ENCODE measurements at regions not wholly inside any gene's neighbourhood (a gene's known extent, or its start where the extent isn't known, plus 50 kb on each side); places are given as distances from the start of the nearest gene placed in this dataset.

DNA sequence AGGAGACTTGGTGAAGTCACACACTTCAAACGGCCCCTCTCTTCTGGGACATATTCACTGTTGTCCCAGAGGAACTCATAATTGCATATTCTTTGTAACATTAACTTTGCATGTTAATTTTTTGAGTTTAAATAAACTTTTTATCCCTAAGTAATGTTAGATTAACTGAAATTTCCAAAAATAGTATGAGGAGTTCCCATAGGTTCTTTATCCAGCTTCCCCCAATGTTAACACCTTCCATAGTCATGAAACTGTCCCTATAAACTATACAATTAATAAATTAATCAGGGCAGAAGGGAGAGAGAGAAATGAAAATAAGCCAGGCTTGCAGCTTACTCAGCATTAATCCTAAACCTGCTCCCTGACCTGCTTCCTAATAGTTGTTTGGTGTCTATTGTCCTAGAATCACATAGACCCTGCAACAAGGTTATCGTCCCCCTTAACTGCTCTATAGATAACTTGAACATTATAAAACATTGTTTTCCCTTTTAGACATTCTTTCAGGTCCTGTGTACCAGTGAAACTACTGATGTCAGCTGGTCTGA, 589.8 kb upstream of the CDH5 start:
- no peak for DNase-seq
- no peak overlapping the region for H3K27ac Mint-ChIP-seq
- H3K9me3 Mint-ChIP-seq (ENCODE audit: insufficient read depth), result peaks cover 1% of the 10 kb centered on the region
- POLR2A ChIA-PET, result no interaction called here
- CTCF ChIA-PET, result no interaction called here
- H3K27me3 Mint-ChIP-seq (ENCODE audit: low read depth), result no peaks in the 10 kb centered on the region
- H3K4me3 Mint-ChIP-seq, result no peak overlapping the region
- no peaks in the 10 kb centered on the region for H3K36me3 Mint-ChIP-seq (ENCODE audit: low read depth)
- no peak for ATAC-seq
- H3K4me1 Mint-ChIP-seq (ENCODE audit: low read depth), result no peaks in the 10 kb centered on the region

DNA sequence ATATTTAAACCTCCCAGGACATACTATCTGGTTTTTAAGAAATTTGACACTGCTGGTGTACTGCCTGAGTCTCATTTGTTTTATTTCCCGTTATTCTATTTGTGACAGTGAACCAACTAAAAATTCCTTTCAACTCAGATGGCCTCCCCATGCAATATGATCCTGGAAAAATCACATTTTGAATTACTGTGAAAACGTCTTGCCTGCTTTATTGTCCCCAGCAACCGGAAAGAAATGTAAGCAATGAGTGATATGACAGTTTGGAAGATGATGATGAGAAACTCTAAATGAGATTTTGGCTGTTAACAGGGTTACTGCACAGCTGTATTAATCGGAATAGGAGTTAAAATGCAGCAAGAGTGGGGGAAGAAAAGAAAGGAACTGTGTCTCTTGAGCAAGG, 590.7 kb upstream of the CDH5 start:
- ChIA-PET POLR2A (no interaction called here), CTCF (no interaction called here)
- Mint-ChIP-seq H3K9me3 (ENCODE audit: insufficient read depth) (peaks cover 3% of the 10 kb centered on the region), H3K27ac (no peak overlapping the region), H3K4me1 (ENCODE audit: low read depth) (no peaks in the 10 kb centered on the region), H3K27me3 (ENCODE audit: low read depth) (no peaks in the 10 kb centered on the region), H3K4me3 (no peak overlapping the region), H3K36me3 (ENCODE audit: low read depth) (no peaks in the 10 kb centered on the region)
- DNase-seq, result no peak
- ATAC-seq, result no peak

DNA sequence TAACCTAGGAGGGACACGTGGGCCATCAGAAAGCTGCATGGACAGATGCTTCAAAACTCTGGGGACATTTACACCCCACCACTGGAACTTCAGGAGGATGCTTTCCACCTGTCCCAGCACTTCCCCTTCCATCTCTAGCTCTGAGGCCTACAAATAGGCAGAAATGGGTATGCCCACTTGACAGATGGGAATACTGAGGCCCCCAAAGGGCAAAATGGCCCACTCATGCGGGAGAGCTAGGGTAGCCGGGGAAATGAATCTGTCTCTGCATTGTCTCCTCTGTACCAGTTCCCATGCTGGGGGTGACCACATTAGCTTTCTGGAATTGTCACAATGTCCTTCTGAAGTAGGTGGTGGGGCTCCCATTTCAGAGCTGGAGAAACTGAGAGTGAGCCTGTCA, 592.1 kb upstream of the CDH5 start:
- no peak for ATAC-seq
- peaks cover 3% of the 10 kb centered on the region for H3K9me3 Mint-ChIP-seq (ENCODE audit: insufficient read depth)
- no peaks in the 10 kb centered on the region for H3K4me1 Mint-ChIP-seq (ENCODE audit: low read depth)
- no peak overlapping the region for H3K27ac Mint-ChIP-seq
- no peak overlapping the region for H3K4me3 Mint-ChIP-seq
- no peak for DNase-seq
- H3K27me3 Mint-ChIP-seq (ENCODE audit: low read depth), result no peaks in the 10 kb centered on the region
- CTCF ChIA-PET, result no interaction called here
- POLR2A ChIA-PET, result no interaction called here
- no peaks in the 10 kb centered on the region for H3K36me3 Mint-ChIP-seq (ENCODE audit: low read depth)

DNA sequence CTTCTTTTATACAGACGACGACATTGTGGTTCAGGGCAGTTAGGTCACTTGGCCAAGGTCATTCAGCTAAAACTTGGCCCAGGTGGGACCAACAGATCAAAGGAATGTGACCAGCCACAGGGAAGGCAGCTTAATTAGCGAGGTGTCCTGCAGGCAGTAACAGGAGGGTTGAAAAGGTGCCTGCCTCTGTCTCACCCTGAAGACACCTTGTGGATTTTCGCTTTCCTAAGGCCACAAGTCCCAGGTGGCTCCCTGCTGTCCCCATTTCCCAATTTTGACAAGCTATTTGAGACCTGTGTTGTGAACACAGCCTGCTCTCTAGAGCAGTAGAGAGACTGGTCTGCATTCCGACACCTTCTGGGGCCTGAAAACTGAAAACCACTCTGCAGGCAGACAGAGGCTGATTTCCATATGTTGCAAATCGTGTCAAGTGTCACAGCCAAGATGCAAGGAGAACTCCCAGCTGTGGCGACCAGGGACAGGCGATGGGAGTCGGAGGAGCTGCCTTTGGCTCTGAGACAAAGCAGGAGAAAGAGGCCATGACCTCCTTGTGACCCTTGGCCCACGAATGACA, 593.1 kb upstream of the CDH5 start:
- ATAC-seq, result no peak
- H3K4me1 Mint-ChIP-seq (ENCODE audit: low read depth), result no peaks in the 10 kb centered on the region
- ChIA-PET CTCF (no interaction called here), POLR2A (no interaction called here)
- no peaks in the 10 kb centered on the region for H3K36me3 Mint-ChIP-seq (ENCODE audit: low read depth)
- DNase-seq, result no peak
- H3K27ac Mint-ChIP-seq, result no peak overlapping the region
- H3K9me3 Mint-ChIP-seq (ENCODE audit: insufficient read depth), result peaks cover 3% of the 10 kb centered on the region
- H3K27me3 Mint-ChIP-seq (ENCODE audit: low read depth), result no peaks in the 10 kb centered on the region
- H3K4me3 Mint-ChIP-seq, result no peak overlapping the region

DNA sequence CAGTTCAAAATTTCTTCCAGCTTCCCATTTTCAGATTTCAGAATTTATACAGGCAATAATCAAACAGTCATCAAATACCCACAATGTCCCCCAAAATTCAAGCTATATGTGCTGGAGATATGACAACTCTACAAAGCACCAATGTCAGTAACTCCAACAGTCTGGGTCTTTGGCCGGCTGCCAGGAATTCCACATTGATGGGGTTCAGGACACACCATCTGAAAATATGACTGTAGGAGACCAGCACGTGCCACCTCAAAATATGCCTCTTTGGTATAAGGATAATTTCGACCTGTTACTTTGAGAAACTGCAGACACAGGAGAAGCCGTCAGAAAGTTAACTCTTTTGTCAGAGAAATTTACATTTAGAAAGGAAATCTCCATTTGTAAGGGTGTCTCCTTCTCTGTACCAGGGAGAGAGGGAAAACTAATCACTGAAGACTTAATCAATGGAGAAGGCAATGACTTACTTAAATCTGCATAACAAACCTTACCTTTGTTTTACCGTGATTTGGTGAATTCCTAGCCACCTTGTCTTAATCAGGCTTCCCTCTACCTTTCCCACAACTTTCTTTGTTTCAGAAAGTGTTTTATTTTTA, 594.3 kb upstream of the CDH5 start:
- Mint-ChIP-seq H3K9me3 (ENCODE audit: insufficient read depth) (peaks cover 3% of the 10 kb centered on the region), H3K36me3 (ENCODE audit: low read depth) (no peaks in the 10 kb centered on the region), H3K4me3 (no peak overlapping the region), H3K27ac (no peak overlapping the region), H3K27me3 (ENCODE audit: low read depth) (no peaks in the 10 kb centered on the region), H3K4me1 (ENCODE audit: low read depth) (no peaks in the 10 kb centered on the region)
- ChIA-PET CTCF (no interaction called here), POLR2A (no interaction called here)
- ATAC-seq (no peak), DNase-seq (no peak)

DNA sequence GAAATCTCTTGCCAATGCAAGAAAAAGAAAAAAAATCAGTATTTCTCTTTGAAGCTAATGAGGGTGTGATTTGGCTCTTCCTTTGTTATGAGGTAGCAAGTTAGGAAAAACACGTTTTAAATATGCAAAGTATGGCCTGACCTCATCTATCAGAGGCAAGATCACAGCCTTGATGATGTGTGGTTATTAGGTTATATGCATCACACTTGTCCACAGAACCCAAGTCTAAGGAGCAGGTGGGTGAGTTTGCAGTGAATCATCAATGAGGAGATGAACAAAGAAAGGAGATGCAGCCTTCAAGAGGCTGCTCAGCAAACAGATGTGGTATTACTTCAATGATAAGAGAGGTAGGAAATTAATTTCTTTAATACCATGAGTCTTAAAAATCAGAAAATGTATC, 594.8 kb upstream of the CDH5 start:
- DNase-seq, result no peak
- Mint-ChIP-seq H3K4me3 (no peak overlapping the region), H3K4me1 (ENCODE audit: low read depth) (no peaks in the 10 kb centered on the region), H3K27ac (no peak overlapping the region), H3K27me3 (ENCODE audit: low read depth) (no peaks in the 10 kb centered on the region), H3K36me3 (ENCODE audit: low read depth) (no peaks in the 10 kb centered on the region), H3K9me3 (ENCODE audit: insufficient read depth) (peaks cover 3% of the 10 kb centered on the region)
- CTCF ChIA-PET, result no interaction called here
- POLR2A ChIA-PET, result no interaction called here
- ATAC-seq, result no peak

DNA sequence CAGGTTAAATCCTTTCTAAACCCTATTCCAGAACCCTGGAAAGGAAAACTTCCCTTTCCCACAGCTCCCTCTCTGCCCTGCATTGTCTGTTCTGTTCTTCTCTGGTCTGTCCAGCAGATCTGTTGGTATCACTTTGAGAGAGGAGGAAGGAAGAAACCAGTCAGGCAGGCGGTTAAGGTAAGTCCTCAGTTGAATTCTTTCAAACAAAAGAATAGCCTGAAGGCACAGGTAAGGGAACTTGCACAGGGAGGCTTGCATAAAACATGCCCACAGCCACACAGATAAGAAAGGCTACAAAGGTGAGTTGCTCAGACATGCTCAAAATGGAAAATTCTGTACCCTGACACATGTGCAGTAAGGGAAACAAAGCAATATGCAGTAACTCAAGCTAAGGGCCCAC, 595.7 kb upstream of the CDH5 start:
- peaks cover 3% of the 10 kb centered on the region for H3K9me3 Mint-ChIP-seq (ENCODE audit: insufficient read depth)
- CTCF ChIA-PET, result no interaction called here
- no peaks in the 10 kb centered on the region for H3K4me1 Mint-ChIP-seq (ENCODE audit: low read depth)
- no peak overlapping the region for H3K4me3 Mint-ChIP-seq
- no peaks in the 10 kb centered on the region for H3K36me3 Mint-ChIP-seq (ENCODE audit: low read depth)
- no peak overlapping the region for H3K27ac Mint-ChIP-seq
- DNase-seq (no peak), ATAC-seq (no peak)
- no peaks in the 10 kb centered on the region for H3K27me3 Mint-ChIP-seq (ENCODE audit: low read depth)
- POLR2A ChIA-PET, result no interaction called here

DNA sequence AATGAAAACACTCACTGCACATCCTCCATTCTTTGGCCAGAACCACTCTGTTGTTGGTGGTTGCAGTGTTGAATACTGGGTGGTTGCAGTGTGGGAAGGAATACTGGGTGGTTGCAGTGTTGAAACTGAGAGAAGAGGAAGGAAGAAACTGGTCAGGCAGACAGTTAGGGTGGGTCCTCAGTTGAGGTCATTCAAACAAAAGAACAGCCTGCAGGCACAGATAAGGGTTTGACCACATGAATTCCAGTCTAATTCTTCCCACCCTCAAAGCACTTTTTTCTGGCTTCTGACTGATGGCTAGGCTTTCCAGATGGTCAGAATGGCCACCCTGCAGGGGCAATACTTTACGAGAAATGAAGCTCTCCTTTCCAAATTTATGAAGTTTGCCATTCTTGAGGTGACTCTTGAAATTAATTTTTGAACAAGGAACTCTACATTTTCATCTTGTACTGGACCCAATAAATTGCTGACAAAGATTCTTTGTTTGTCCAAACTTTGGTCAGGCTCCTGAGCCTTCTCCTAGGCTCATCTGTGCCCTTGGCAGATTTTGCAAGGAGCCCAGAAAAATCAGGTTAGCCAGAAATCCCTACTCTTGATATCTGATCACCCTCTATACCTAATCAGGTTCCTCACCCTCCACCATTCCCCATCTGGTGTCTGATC, 596.6 kb upstream of the CDH5 start:
- no peak for ATAC-seq
- no peaks in the 10 kb centered on the region for H3K36me3 Mint-ChIP-seq (ENCODE audit: low read depth)
- ChIA-PET POLR2A (no interaction called here), CTCF (no interaction called here)
- no peaks in the 10 kb centered on the region for H3K4me1 Mint-ChIP-seq (ENCODE audit: low read depth)
- H3K27ac Mint-ChIP-seq, result no peak overlapping the region
- no peaks in the 10 kb centered on the region for H3K27me3 Mint-ChIP-seq (ENCODE audit: low read depth)
- no peak overlapping the region for H3K4me3 Mint-ChIP-seq
- DNase-seq, result no peak
- H3K9me3 Mint-ChIP-seq (ENCODE audit: insufficient read depth), result peaks cover 3% of the 10 kb centered on the region

DNA sequence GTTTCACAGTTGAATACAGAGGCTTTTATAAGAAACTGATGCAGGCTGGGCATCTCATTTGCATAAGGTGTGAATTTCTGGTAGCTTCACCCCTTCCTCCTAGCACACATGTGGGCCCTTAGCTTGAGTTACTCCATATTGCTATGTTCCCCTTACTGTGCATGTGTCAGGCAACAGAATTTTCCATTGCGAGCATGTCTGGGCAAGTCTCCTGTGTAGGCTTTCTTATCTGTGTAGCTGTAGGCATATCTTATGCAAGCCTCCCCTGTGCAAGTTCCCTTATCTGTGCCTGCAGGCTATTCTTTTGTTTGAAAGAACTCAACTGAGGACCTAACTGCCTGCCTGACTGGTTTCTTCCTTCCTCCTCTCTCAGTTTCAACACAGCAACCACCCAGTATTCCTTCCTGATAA, 597.4 kb upstream of the CDH5 start:
- no peak for ATAC-seq
- Mint-ChIP-seq H3K27ac (no peak overlapping the region), H3K4me3 (no peak overlapping the region), H3K27me3 (ENCODE audit: low read depth) (no peaks in the 10 kb centered on the region), H3K4me1 (ENCODE audit: low read depth) (no peaks in the 10 kb centered on the region), H3K9me3 (ENCODE audit: insufficient read depth) (peaks cover 3% of the 10 kb centered on the region), H3K36me3 (ENCODE audit: low read depth) (no peaks in the 10 kb centered on the region)
- ChIA-PET CTCF (no interaction called here), POLR2A (no interaction called here)
- no peak for DNase-seq

DNA sequence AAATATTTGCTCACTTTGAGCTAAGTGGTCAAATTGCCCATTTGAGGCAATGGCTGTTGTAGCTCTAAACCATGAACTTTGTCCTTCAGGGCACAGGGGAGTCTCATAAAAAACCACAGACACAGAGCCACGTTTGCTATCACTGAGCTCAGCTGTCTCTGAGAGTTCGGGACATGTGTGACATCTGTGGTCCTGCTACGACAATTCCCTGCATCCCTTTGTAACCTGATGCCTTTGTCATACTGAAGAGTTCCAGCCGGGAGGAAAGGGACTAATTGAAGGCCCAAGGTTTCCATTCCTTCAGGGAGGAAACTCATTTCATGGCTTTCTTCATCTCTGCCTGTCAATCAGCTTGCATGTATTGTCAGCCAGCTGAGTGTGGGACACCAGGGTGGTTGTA, 599.4 kb upstream of the CDH5 start:
- ChIA-PET CTCF (no interaction called here), POLR2A (no interaction called here)
- DNase-seq, result no peak
- Mint-ChIP-seq H3K4me1 (ENCODE audit: low read depth) (no peaks in the 10 kb centered on the region), H3K27ac (no peak overlapping the region), H3K36me3 (ENCODE audit: low read depth) (no peaks in the 10 kb centered on the region), H3K9me3 (ENCODE audit: insufficient read depth) (peaks cover 3% of the 10 kb centered on the region), H3K4me3 (no peak overlapping the region), H3K27me3 (ENCODE audit: low read depth) (no peaks in the 10 kb centered on the region)
- ATAC-seq, result no peak

DNA sequence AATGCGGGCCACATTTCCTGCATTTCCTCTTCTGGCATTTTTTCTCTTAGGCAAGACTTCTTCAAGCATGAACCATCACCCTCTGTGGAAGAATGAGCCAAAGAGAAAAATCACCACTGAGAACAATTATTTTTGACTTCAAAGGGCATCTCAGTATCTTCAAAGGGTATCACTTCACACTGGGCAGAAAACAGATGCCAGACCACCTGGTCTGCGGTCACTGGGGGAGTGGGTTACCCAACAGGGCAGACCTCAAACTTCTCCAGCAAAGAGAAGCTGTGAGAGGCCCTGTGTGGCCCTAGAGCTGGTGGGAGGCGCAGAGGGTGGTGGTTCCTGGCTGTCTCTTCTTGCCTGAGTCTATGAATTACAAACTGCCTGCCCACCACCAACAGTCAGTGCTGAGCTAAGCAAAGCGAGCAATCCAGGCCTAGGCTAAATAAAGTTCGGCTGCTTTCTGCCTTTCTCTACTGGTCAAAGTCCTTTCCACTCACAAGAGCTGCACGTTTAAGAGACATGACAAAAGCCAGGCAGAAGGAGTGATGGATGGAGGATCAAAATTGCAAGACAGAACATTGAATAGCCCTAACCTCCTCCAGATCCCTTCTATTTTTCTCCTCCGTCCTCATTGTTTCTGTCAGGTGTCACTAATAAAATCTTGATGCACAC, 602.7 kb upstream of the CDH5 start:
- ATAC-seq (no peak), DNase-seq (no peak)
- POLR2A ChIA-PET, result no interaction called here
- Mint-ChIP-seq H3K4me3 (no peak overlapping the region), H3K27ac (no peak overlapping the region), H3K27me3 (ENCODE audit: low read depth) (no peaks in the 10 kb centered on the region), H3K4me1 (ENCODE audit: low read depth) (no peaks in the 10 kb centered on the region), H3K9me3 (ENCODE audit: insufficient read depth) (no peaks in the 10 kb centered on the region), H3K36me3 (ENCODE audit: low read depth) (no peaks in the 10 kb centered on the region)
- CTCF ChIA-PET, result no interaction called here

DNA sequence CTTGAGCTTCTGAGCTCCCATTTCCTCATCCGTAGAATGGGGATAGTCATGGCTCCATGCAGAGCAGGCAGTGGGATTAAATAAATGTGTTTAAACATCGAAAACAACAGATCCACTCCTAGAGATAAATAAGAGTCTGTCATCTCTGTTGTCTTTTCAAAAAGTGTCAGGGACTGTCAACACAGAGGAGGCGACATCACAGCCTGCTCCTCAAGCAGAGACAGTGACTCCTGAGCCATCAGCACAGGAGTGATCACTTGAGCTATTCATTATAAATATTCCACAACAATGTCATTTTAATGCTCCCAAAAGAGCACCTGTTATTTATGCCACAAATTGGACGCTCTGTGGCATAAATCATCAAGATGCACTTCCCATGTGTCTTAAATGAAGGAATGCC, 605.6 kb upstream of the CDH5 start:
- H3K4me1 Mint-ChIP-seq (ENCODE audit: low read depth), result no peaks in the 10 kb centered on the region
- CTCF ChIA-PET, result no interaction called here
- no peak overlapping the region for H3K27ac Mint-ChIP-seq

More for the DNA sequence above, 605.6 kb upstream of the CDH5 start:
- Mint-ChIP-seq H3K36me3 (ENCODE audit: low read depth) (no peaks in the 10 kb centered on the region), H3K27me3 (ENCODE audit: low read depth) (no peaks in the 10 kb centered on the region), H3K4me3 (no peak overlapping the region), H3K9me3 (ENCODE audit: insufficient read depth) (no peaks in the 10 kb centered on the region)
- POLR2A ChIA-PET, result no interaction called here
- ATAC-seq, result no peak
- no peak for DNase-seq

Data from activated CD8-positive, alpha-beta T cell treated with anti-CD3 and anti-CD28 coated beads, Interleukin-2, amount 10 ng/mL, durations not matched to agents 7 days and 5 days (primary cell).